K562 (cell line): ENCODE measurements at regions not wholly inside any gene's neighbourhood (a gene's known extent, or its start where the extent isn't known, plus 50 kb on each side); places are given as distances from the start of the nearest gene placed in this dataset.

Source experiments
- HDAC1 ChIP-seq, 2 experiments: fragments of 450-650 bp; IDR thresholded peaks; 2 replicates each; pipeline ENCODE4 v1.6.1; 2016 to 2017; ENCODE audit warnings: inconsistent platforms in 1 of 2, mild to moderate bottlenecking in 1 of 2, moderate library complexity in 1 of 2
- JUN ChIP-seq, 2 experiments: sonication (generic) in 1 of 2; formaldehyde crosslinking in 1 of 2; IDR thresholded peaks; 2 replicates each; pipeline versions ENCODE4 v1.6.1 to v1.8.0; 2012 to 2022; ENCODE audit warnings: borderline replicate concordance in 2 of 2, mild to moderate bottlenecking in 2 of 2, improper control_type of control experiment in 1 of 2, low read depth in 1 of 2, low read length in 1 of 2, missing genetic modification reagents in 1 of 2
- L3MBTL2 ChIP-seq: fragments of 450-650 bp; IDR thresholded peaks from 2 replicates; pipeline ENCODE4 v1.6.1; 2016; ENCODE audit warnings: mild to moderate bottlenecking, moderate library complexity
- POLR2H ChIP-seq: IDR thresholded peaks from 2 replicates; pipeline ENCODE4 v1.6.1; 2016; ENCODE audit warnings: missing genetic modification characterization, low read depth, mild to moderate bottlenecking, control low read depth, missing compliant biosample characterization, moderate library complexity
- SMAD3 ChIP-seq: fragments of 450-650 bp; formaldehyde crosslinking; conservative IDR thresholded peaks from 2 replicates; pipeline ENCODE4 v1.4.0; 2020; ENCODE audit warnings: mild to moderate bottlenecking
- SP2 ChIP-seq: IDR thresholded peaks from 2 replicates; pipeline ENCODE4 v1.6.1; 2011; ENCODE audit warnings: mild to moderate bottlenecking, low read depth, low read length, moderate library complexity; ENCODE audit not compliant: poor library complexity, severe bottlenecking; ENCODE audit errors: extremely low read depth
- SRF ChIP-seq, 2 experiments: fragments of 250-450, 450-650 bp in 1 of 2; sonication (Bioruptor Pico) in 1 of 2; sonication (generic) in 1 of 2; formaldehyde crosslinking; IDR thresholded peaks; 2 replicates each; pipeline versions ENCODE4 v1.5.0 to v1.5.1; 2020 to 2022; ENCODE audit warnings: mild to moderate bottlenecking in 1 of 2, missing genetic modification reagents in 1 of 2
- WHSC1 ChIP-seq: IDR thresholded peaks from one replicate; pipeline ENCODE4 v1.6.1; 2012; ENCODE audit warnings: low read length, control low read depth, inconsistent platforms
- ZNF431 ChIP-seq: sonication (generic); formaldehyde crosslinking; IDR thresholded peaks from 2 replicates; pipeline ENCODE4 v1.8.0; 2022; ENCODE audit warnings: mild to moderate bottlenecking, missing genetic modification reagents
- ZNF644 ChIP-seq: fragments of 200-800 bp; sonication (Bioruptor generic); IDR thresholded peaks from 2 replicates; pipeline ENCODE4 v1.6.1; 2016; ENCODE audit warnings: low read depth, missing genetic modification characterization, missing compliant biosample characterization
- ZNF76 ChIP-seq: fragments of 250-450 bp; sonication (Bioruptor Pico); IDR thresholded peaks from 2 replicates; pipeline ENCODE4 v1.4.0; 2020; ENCODE audit warnings: mild to moderate bottlenecking, moderate library complexity, borderline replicate concordance
- ZNF780A ChIP-seq: fragments of 250-450 bp; sonication (Bioruptor Pico); IDR thresholded peaks from 2 replicates; pipeline ENCODE4 v1.5.0; 2021; ENCODE audit warnings: mild to moderate bottlenecking
- TF ChIP-seq, protein P1 (sequence below), 2 experiments: fragments of 450-650 bp in 1 of 2; sonication (generic) in 1 of 2; formaldehyde crosslinking in 1 of 2; IDR thresholded peaks; 2 replicates each; pipeline versions ENCODE4 v1.7.1 to v1.9.0; 2016 to 2022; ENCODE audit warnings: inconsistent platforms in 1 of 2, mild to moderate bottlenecking in 1 of 2, missing genetic modification reagents in 1 of 2
- TF ChIP-seq, protein P2 (sequence below), 2 experiments: IDR thresholded peaks in 1 of 2; conservative IDR thresholded peaks in 1 of 2; 2 replicates each; pipeline ENCODE4 v1.6.1; 2016; ENCODE audit warnings: low read depth in 2 of 2, mild to moderate bottlenecking in 1 of 2, missing compliant biosample characterization in 1 of 2, missing genetic modification characterization in 1 of 2, moderate library complexity in 1 of 2

- TF ChIP-seq WHSC1 (peak; percentile 68), ZNF76 (no peak), JUN (IDR thresholded peaks at IDR 0.05; ENCODE audit: borderline replicate concordance, low read depth, low read length) (no peak), JUN (CRISPR knock-in tag; IDR thresholded peaks at IDR 0.05; ENCODE audit: borderline replicate concordance) (no peak), SRF (CRISPR knock-in tag; IDR thresholded peaks at IDR 0.05) (no peak), POLR2H (tag) (no peak), ZNF780A (CRISPR knock-in tag) (no peak), L3MBTL2 (peak; percentile 58; the same call in 1 of the 2 replicates), SMAD3 (CRISPR knock-in tag) (no peak), ZNF644 (tag) (no peak), SP2 (no peak), HDAC1 (IDR thresholded peaks at IDR 0.05) (peak in 1 of 2 experiments; percentile 37; a peak in 2 of 4 replicates), ZNF431 (CRISPR knock-in tag) (no peak)
- TF ChIP-seq, protein P1, sequence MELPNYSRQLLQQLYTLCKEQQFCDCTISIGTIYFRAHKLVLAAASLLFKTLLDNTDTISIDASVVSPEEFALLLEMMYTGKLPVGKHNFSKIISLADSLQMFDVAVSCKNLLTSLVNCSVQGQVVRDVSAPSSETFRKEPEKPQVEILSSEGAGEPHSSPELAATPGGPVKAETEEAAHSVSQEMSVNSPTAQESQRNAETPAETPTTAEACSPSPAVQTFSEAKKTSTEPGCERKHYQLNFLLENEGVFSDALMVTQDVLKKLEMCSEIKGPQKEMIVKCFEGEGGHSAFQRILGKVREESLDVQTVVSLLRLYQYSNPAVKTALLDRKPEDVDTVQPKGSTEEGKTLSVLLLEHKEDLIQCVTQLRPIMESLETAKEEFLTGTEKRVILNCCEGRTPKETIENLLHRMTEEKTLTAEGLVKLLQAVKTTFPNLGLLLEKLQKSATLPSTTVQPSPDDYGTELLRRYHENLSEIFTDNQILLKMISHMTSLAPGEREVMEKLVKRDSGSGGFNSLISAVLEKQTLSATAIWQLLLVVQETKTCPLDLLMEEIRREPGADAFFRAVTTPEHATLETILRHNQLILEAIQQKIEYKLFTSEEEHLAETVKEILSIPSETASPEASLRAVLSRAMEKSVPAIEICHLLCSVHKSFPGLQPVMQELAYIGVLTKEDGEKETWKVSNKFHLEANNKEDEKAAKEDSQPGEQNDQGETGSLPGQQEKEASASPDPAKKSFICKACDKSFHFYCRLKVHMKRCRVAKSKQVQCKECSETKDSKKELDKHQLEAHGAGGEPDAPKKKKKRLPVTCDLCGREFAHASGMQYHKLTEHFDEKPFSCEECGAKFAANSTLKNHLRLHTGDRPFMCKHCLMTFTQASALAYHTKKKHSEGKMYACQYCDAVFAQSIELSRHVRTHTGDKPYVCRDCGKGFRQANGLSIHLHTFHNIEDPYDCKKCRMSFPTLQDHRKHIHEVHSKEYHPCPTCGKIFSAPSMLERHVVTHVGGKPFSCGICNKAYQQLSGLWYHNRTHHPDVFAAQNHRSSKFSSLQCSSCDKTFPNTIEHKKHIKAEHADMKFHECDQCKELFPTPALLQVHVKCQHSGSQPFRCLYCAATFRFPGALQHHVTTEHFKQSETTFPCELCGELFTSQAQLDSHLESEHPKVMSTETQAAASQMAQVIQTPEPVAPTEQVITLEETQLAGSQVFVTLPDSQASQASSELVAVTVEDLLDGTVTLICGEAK (IDR thresholded peaks at IDR 0.05), result no peak
- TF ChIP-seq, protein P1 (CRISPR knock-in tag; IDR thresholded peaks at IDR 0.05), result no peak
- TF ChIP-seq, protein P2, sequence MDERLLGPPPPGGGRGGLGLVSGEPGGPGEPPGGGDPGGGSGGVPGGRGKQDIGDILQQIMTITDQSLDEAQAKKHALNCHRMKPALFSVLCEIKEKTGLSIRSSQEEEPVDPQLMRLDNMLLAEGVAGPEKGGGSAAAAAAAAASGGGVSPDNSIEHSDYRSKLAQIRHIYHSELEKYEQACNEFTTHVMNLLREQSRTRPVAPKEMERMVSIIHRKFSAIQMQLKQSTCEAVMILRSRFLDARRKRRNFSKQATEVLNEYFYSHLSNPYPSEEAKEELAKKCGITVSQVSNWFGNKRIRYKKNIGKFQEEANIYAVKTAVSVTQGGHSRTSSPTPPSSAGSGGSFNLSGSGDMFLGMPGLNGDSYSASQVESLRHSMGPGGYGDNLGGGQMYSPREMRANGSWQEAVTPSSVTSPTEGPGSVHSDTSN (CRISPR knock-in tag; IDR thresholded peaks at IDR 0.05; ENCODE audit: low read depth), result no peak
- TF ChIP-seq, protein P2 (tag; conservative IDR thresholded peaks at IDR 0.05; ENCODE audit: low read depth), result 0 out of 2 replicates have a peak, but pooled peaks have one; percentile 5
These were observed 50.9 kb upstream of the GSE1 start (continued) for GRCh38 chr16:85562093-85562786.
